Right atrium auricular region (tissue), 2 donors: ENCODE measurements at regions not wholly inside any gene's neighbourhood (a gene's known extent, or its start where the extent isn't known, plus 50 kb on each side); places are given as distances from the start of the nearest gene placed in this dataset.

Experiments
- DNase-seq: peaks from one replicate; pipeline ENCODE4 v3.0.0-alpha.2; 2019; ENCODE audit warnings: low spot score
- H3K27ac ChIP-seq, 2 donors: fragments of 200-600 bp; sonication (generic); 1 replicate in 1 of 2; 2 replicates in 1 of 2; pipeline ENCODE4 v1.5.1; 2016 to 2019
- H3K27me3 ChIP-seq, 2 donors: fragments of 200-600 bp; sonication (generic); one replicate each; pipeline versions ENCODE4 v1.5.1 to v1.6.0; 2017 to 2019
- H3K36me3 ChIP-seq: fragments of 200-600 bp; sonication (generic); one replicate; pipeline ENCODE4 v1.5.1; 2016
- H3K4me1 ChIP-seq, 2 donors: fragments of 200-600 bp; sonication (generic); one replicate each; pipeline versions ENCODE4 v1.5.1 to v1.6.0; 2017 to 2019
- H3K4me3 ChIP-seq, 2 donors: fragments of 200-600 bp; sonication (generic); 1 replicate in 1 of 2; 2 replicates in 1 of 2; pipeline ENCODE4 v1.5.1; 2017 to 2019; ENCODE audit warnings: mild to moderate bottlenecking in 1 of 2, moderate library complexity in 1 of 2
- H3K9me3 ChIP-seq, 2 donors: fragments of 200-600 bp; sonication (generic); one replicate each; pipeline ENCODE4 v1.5.1; 2019
- CTCF ChIP-seq, 2 donors: fragments of 200-600 bp; sonication (generic); IDR thresholded peaks; one replicate each; pipeline ENCODE4 v1.5.1; 2019; ENCODE audit warnings: antibody characterized with exemption in 2 of 2

GRCh38 chr14:97458661-97459579 is 661.7 kb downstream of the VRK1 start:
- peak overlapping the region in 1 of 2 donors; percentile 27 for H3K4me3 ChIP-seq
- H3K4me1 ChIP-seq, result no peaks in the 10 kb centered on the region
- peaks cover 0 to 9% of the 10 kb centered on the region in 2 donors for H3K9me3 ChIP-seq
- no peak overlapping the region for H3K27ac ChIP-seq
- TF ChIP-seq CTCF (IDR thresholded peaks at IDR 0.05), result no peak
- no peaks in the 10 kb centered on the region for H3K36me3 ChIP-seq
- H3K27me3 ChIP-seq, result no peaks in the 10 kb centered on the region
- DNase-seq, result no peak

- peaks cover 0 to 9% of the 10 kb centered on the region in 2 donors for H3K9me3 ChIP-seq
- DNase-seq, result no peak
- TF ChIP-seq CTCF (IDR thresholded peaks at IDR 0.05), result no peak
- H3K36me3 ChIP-seq, result no peaks in the 10 kb centered on the region
- H3K4me1 ChIP-seq, result no peaks in the 10 kb centered on the region
- no peak overlapping the region for H3K27ac ChIP-seq
- H3K4me3 ChIP-seq, result no peak overlapping the region
- H3K27me3 ChIP-seq, result no peaks in the 10 kb centered on the region
Observed at GRCh38 chr14:97462081-97462480, 664.9 kb downstream of the VRK1 start.

GRCh38 chr14:97468220-97468619 is 671.0 kb downstream of the VRK1 start:
- H3K36me3 ChIP-seq, result no peaks in the 10 kb centered on the region

GRCh38 chr14:97477353-97477752 is 680.2 kb downstream of the VRK1 start:
- no peak for DNase-seq
- TF ChIP-seq CTCF (IDR thresholded peaks at IDR 0.05), result no peak

More at GRCh38 chr14:97468220-97468619, 671.0 kb downstream of the VRK1 start:
- Histone ChIP-seq H3K4me3 (no peak overlapping the region), H3K27me3 (no peaks in the 10 kb centered on the region), H3K9me3 (no peaks in the 10 kb centered on the region), H3K4me1 (no peaks in the 10 kb centered on the region), H3K27ac (no peak overlapping the region)
- no peak for DNase-seq
- TF ChIP-seq CTCF (IDR thresholded peaks at IDR 0.05), result no peak

GRCh38 chr14:97485201-97485600 is 688.0 kb downstream of the VRK1 start:
- no peak overlapping the region for H3K27ac ChIP-seq
- no peaks in the 10 kb centered on the region for H3K4me1 ChIP-seq
- no peak overlapping the region for H3K4me3 ChIP-seq
- H3K27me3 ChIP-seq, result no peaks in the 10 kb centered on the region
- TF ChIP-seq CTCF (IDR thresholded peaks at IDR 0.05), result no peak
- H3K36me3 ChIP-seq, result no peaks in the 10 kb centered on the region
- H3K9me3 ChIP-seq, result no peaks in the 10 kb centered on the region
- DNase-seq, result no peak

More at GRCh38 chr14:97477353-97477752, 680.2 kb downstream of the VRK1 start:
- H3K27ac ChIP-seq, result no peak overlapping the region
- no peak overlapping the region for H3K4me3 ChIP-seq
- H3K9me3 ChIP-seq, result no peaks in the 10 kb centered on the region
- no peaks in the 10 kb centered on the region for H3K36me3 ChIP-seq
- H3K27me3 ChIP-seq, result no peaks in the 10 kb centered on the region
- no peaks in the 10 kb centered on the region for H3K4me1 ChIP-seq
